Prostate gland (tissue), 2 donors: ENCODE measurements at regions not wholly inside any gene's neighbourhood (a gene's known extent, or its start where the extent isn't known, plus 50 kb on each side); places are given as distances from the start of the nearest gene placed in this dataset.

Experiments
- DNase-seq: peaks from one replicate; pipeline ENCODE4 v3.0.0-alpha.2; 2019; ENCODE audit warnings: low spot score
- H3K27ac ChIP-seq, 2 donors: fragments of 200-600 bp; sonication (generic); 2 replicates each; pipeline ENCODE4 v1.5.1; 2017 to 2019
- H3K27me3 ChIP-seq: fragments of 200-600 bp; sonication (generic); replicated peaks from 2 replicates; pipeline ENCODE4 v1.5.1; 2019; ENCODE audit not compliant: insufficient read depth
- H3K36me3 ChIP-seq, 2 donors: fragments of 200-600 bp; sonication (generic); 1 replicate in 1 of 2; 2 replicates in 1 of 2; pipeline versions ENCODE4 v1.5.1 to v1.8.1; 2017 to 2019
- H3K4me1 ChIP-seq: fragments of 200-600 bp; sonication (generic); replicated peaks from 2 replicates; pipeline ENCODE4 v1.5.1; 2019
- H3K4me3 ChIP-seq, 2 donors: fragments of 200-600 bp; sonication (generic); 2 replicates each; pipeline ENCODE4 v1.5.1; 2017 to 2019
- H3K9me3 ChIP-seq: fragments of 200-600 bp; sonication (generic); 2 replicates; pipeline ENCODE4 v1.5.1; 2017
- POLR2A ChIP-seq: fragments of 450-650 bp; IDR thresholded peaks from one replicate; pipeline ENCODE4 v1.6.1; 2016; ENCODE audit warnings: antibody characterized with exemption, mild to moderate bottlenecking
- POLR2AphosphoS5 ChIP-seq: sonication (generic); formaldehyde crosslinking; IDR thresholded peaks from one replicate; pipeline ENCODE4 v1.6.1; 2017; ENCODE audit warnings: antibody characterized with exemption
- WGBS: methylation state at CpG from one replicate; pipeline ENCODE4 v1.1.5; 2018; 5-methylcytosine and 5-hydroxymethylcytosine counted together
- intact Hi-C: fragments of 100-400 bp; cut with DNase I; formaldehyde crosslinking; loops from one replicate; pipeline ENCODE4 v1.14.2; 2022
- TF ChIP-seq, protein P1 (sequence below), 4 experiments: fragments of 200-600 bp in 2 of 4; fragments of 450-650 bp in 2 of 4; sonication (generic) in 2 of 4; IDR thresholded peaks; 1 replicate in 3 of 4; 2 replicates in 1 of 4; pipeline ENCODE4 v1.5.1; 2016 to 2019; ENCODE audit warnings: antibody characterized with exemption in 4 of 4, mild to moderate bottlenecking in 2 of 4, moderate library complexity in 2 of 4

GRCh38 chr7:55273186-55273980, 91.8 kb upstream of the LANCL2 start:
- Histone ChIP-seq H3K27ac (no peak overlapping the region), H3K27me3 (no peaks in the 10 kb centered on the region), H3K9me3 (no peaks in the 10 kb centered on the region), H3K4me3 (no peak overlapping the region), H3K4me1 (no peaks in the 10 kb centered on the region), H3K36me3 (no peaks in the 10 kb centered on the region)
- intact Hi-C loops, result no loop called here
- TF ChIP-seq, protein P1, sequence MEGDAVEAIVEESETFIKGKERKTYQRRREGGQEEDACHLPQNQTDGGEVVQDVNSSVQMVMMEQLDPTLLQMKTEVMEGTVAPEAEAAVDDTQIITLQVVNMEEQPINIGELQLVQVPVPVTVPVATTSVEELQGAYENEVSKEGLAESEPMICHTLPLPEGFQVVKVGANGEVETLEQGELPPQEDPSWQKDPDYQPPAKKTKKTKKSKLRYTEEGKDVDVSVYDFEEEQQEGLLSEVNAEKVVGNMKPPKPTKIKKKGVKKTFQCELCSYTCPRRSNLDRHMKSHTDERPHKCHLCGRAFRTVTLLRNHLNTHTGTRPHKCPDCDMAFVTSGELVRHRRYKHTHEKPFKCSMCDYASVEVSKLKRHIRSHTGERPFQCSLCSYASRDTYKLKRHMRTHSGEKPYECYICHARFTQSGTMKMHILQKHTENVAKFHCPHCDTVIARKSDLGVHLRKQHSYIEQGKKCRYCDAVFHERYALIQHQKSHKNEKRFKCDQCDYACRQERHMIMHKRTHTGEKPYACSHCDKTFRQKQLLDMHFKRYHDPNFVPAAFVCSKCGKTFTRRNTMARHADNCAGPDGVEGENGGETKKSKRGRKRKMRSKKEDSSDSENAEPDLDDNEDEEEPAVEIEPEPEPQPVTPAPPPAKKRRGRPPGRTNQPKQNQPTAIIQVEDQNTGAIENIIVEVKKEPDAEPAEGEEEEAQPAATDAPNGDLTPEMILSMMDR (IDR thresholded peaks at IDR 0.05), result no peak
- TF ChIP-seq POLR2AphosphoS5 (no peak), POLR2A (no peak)
- WGBS, result 89% methylated on average over 14 of the region's 14 CpGs
- DNase-seq, result no peak

GRCh38 chr7:55274156-55274555, 91.0 kb upstream of the LANCL2 start:
- TF ChIP-seq, protein P1 (IDR thresholded peaks at IDR 0.05), result no peak
- TF ChIP-seq POLR2A (no peak), POLR2AphosphoS5 (no peak)
- WGBS, result 73% methylated on average over 6 of the region's 6 CpGs
- DNase-seq, result no peak
- intact Hi-C loops, result no loop called here
- Histone ChIP-seq H3K27me3 (no peaks in the 10 kb centered on the region), H3K9me3 (no peaks in the 10 kb centered on the region), H3K27ac (no peak overlapping the region), H3K4me1 (no peaks in the 10 kb centered on the region), H3K4me3 (no peak overlapping the region), H3K36me3 (no peaks in the 10 kb centered on the region)

DNA sequence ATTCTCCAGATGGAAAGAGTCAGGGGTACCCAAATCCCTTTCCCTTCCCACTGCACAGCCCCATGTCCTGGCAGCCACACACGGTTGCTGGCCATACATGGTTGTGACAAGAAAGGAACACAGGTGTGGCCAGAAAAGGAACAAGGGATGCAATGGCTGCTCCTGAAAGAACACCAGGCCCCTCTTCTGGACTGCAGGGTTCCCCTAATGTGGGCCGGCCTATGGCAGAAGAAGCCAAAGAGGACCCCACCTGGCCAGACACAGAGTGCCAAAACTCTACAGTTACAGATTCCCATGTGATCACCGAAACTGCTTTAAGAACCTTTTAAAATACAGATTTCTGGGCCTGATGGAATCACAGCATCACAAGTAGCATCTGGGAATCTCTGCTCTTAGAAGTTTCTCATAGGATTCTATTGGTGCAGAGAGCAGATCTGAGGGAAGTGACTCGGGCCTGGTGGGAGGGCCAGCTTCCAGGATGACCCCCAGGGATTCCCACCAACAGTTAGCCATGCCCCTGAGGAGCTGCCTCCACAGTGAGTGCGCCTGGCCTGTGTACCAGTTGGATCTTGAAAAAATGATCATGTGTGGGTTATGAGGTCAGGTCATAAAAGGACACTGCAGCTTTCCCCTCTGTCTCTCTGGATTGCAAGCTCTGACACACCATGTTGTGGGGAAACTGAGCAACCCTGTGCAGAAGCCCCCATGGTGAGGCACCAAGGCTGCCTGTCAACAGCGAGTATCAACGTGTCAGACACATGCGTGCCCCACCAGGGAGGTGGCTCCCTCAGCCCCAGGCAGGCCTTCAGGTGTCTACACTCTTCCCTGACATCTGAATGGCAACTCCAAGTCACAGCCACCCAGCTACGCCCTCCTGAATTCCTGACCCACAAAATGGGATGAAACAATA, 89.6 kb upstream of the LANCL2 start:
- Histone ChIP-seq H3K9me3 (no peaks in the 10 kb centered on the region), H3K36me3 (no peaks in the 10 kb centered on the region), H3K27me3 (no peaks in the 10 kb centered on the region), H3K27ac (no peak overlapping the region), H3K4me3 (no peak overlapping the region), H3K4me1 (no peaks in the 10 kb centered on the region)
- intact Hi-C loops, result loop anchor here (5.0 kb wide), 1 partner anchor 322 kb away; no protein-coding TSS in a partner anchor
- no peak for DNase-seq
- TF ChIP-seq POLR2AphosphoS5 (no peak), POLR2A (no peak)
- TF ChIP-seq, protein P1 (IDR thresholded peaks at IDR 0.05), result no peak
- 84% methylated on average over 9 of the region's 9 CpGs for WGBS

DNA sequence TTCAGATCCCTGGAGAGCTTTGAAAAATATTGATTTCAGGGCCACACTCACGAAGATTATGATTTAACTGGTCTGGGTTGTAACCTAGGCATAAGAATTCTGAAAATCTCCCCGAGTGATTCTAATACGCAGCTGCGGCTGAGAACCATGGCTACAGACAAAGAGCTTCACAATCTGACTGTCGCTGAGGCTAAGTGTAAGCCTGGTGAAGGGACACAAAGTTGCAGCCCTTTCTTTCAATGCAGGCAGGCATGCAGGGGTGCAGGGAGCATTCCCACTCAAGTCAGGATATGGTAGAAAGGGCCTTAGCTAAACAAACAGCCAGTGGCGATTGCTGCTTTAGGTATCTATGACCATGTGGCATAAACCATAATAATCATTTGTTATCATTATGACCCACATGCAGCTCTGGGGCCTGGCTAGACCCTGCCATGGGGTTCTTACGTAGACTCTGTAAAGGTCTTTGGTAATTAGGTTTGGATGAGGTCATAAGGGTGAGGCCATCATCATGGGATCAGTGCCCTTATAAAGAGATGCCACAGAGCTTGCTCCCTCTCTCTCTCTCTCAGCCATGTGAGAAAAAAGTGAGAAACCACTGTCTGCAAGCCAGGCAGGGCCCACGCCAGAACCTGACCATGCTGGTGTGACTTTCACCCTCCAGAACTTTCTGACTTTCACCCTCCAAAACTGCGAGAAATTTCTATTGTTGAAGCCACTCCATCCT, 88.4 kb upstream of the LANCL2 start:
- no peak for DNase-seq
- intact Hi-C loops, result loop anchor here (5.0 kb wide), 1 partner anchor 321 kb away; no protein-coding TSS in a partner anchor
- TF ChIP-seq POLR2A (no peak), POLR2AphosphoS5 (no peak)
- TF ChIP-seq, protein P1 (IDR thresholded peaks at IDR 0.05), result no peak
- Histone ChIP-seq H3K4me3 (no peak overlapping the region), H3K27ac (no peak overlapping the region), H3K27me3 (no peaks in the 10 kb centered on the region), H3K4me1 (no peaks in the 10 kb centered on the region), H3K36me3 (no peaks in the 10 kb centered on the region), H3K9me3 (no peaks in the 10 kb centered on the region)
- WGBS, result 90% methylated on average over 9 of the region's 9 CpGs
